ENCODE measurements at regions not wholly inside any gene's neighbourhood (a gene's known extent, or its start where the extent isn't known, plus 50 kb on each side); places are given as distances from the start of the nearest gene placed in this dataset.
"Not testable (repeated sequence)": the region's sequence is repeated elsewhere in the genome, so short reads cannot be mapped to it uniquely, and the experiment has no call there.

GRCh38 chr16:25568991-25569390 is 122.8 kb upstream of the HS3ST4 start:
- no peaks in the 10 kb centered on the region for H3K36me3 Mint-ChIP-seq (ENCODE audit: low read depth)
- no peak overlapping the region for H3K27ac Mint-ChIP-seq
- TF ChIP-seq, protein P1, sequence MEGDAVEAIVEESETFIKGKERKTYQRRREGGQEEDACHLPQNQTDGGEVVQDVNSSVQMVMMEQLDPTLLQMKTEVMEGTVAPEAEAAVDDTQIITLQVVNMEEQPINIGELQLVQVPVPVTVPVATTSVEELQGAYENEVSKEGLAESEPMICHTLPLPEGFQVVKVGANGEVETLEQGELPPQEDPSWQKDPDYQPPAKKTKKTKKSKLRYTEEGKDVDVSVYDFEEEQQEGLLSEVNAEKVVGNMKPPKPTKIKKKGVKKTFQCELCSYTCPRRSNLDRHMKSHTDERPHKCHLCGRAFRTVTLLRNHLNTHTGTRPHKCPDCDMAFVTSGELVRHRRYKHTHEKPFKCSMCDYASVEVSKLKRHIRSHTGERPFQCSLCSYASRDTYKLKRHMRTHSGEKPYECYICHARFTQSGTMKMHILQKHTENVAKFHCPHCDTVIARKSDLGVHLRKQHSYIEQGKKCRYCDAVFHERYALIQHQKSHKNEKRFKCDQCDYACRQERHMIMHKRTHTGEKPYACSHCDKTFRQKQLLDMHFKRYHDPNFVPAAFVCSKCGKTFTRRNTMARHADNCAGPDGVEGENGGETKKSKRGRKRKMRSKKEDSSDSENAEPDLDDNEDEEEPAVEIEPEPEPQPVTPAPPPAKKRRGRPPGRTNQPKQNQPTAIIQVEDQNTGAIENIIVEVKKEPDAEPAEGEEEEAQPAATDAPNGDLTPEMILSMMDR (IDR thresholded peaks at IDR 0.05): no peak
- no peaks in the 10 kb centered on the region for H3K27me3 Mint-ChIP-seq (ENCODE audit: insufficient read depth)
- no peaks in the 10 kb centered on the region for H3K4me1 Mint-ChIP-seq (ENCODE audit: low read depth)
- H3K9me3 Mint-ChIP-seq: peaks cover 34% of the 10 kb centered on the region; the same call in 1 of the 2 replicates
- DNase-seq: no peak
- H3K4me3 Mint-ChIP-seq: no peak overlapping the region

GRCh38 chr16:25566183-25566582 is 125.6 kb upstream of the HS3ST4 start:
- Mint-ChIP-seq H3K27ac (no peak overlapping the region), H3K4me3 (no peak overlapping the region), H3K9me3 (peaks cover 27% of the 10 kb centered on the region; the same call in 1 of the 2 replicates), H3K27me3 (ENCODE audit: insufficient read depth) (no peaks in the 10 kb centered on the region), H3K4me1 (ENCODE audit: low read depth) (no peaks in the 10 kb centered on the region), H3K36me3 (ENCODE audit: low read depth) (no peaks in the 10 kb centered on the region)
- TF ChIP-seq, protein P1 (IDR thresholded peaks at IDR 0.05): no peak
- DNase-seq: no peak

GRCh38 chr16:25563700-25564099 is 128.1 kb upstream of the HS3ST4 start:
- Mint-ChIP-seq H3K9me3 (peaks cover 24% of the 10 kb centered on the region), H3K27ac (no peak overlapping the region), H3K36me3 (ENCODE audit: low read depth) (no peaks in the 10 kb centered on the region), H3K4me1 (ENCODE audit: low read depth) (no peaks in the 10 kb centered on the region), H3K27me3 (ENCODE audit: insufficient read depth) (no peaks in the 10 kb centered on the region), H3K4me3 (no peak overlapping the region)
- DNase-seq: no peak
- TF ChIP-seq, protein P1 (IDR thresholded peaks at IDR 0.05): no peak

- H3K36me3 Mint-ChIP-seq (ENCODE audit: low read depth); H3K27me3 Mint-ChIP-seq (ENCODE audit: insufficient read depth); H3K27ac Mint-ChIP-seq; DNase-seq; H3K4me3 Mint-ChIP-seq; H3K4me1 Mint-ChIP-seq (ENCODE audit: low read depth): not testable (repeated sequence)
- H3K9me3 Mint-ChIP-seq: peaks cover 21% of the 10 kb centered on the region
Measured at GRCh38 chr16:25561723-25562122, 130.0 kb upstream of the HS3ST4 start.

DNA sequence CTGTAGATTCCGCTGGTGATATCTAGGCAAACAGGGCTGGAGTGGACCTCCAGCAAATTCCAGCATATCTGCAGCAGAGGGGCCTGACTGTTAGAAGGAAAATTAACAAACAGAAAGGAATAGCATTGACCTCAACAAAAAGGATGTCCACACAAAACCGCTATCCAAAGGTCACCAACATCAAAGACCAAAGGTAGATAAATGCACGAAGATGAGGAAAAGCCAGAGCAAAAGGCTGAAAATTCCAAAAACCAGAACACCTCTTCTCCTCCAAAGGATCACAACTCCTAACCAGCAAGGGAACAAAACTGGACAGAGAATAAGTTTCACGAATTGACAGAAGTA is 134.8 kb upstream of the HS3ST4 start:
- H3K27me3 Mint-ChIP-seq (ENCODE audit: insufficient read depth); H3K4me1 Mint-ChIP-seq (ENCODE audit: low read depth); H3K36me3 Mint-ChIP-seq (ENCODE audit: low read depth); H3K27ac Mint-ChIP-seq; DNase-seq; H3K4me3 Mint-ChIP-seq: not testable (repeated sequence)
- H3K9me3 Mint-ChIP-seq: peaks cover 16% of the 10 kb centered on the region

DNA sequence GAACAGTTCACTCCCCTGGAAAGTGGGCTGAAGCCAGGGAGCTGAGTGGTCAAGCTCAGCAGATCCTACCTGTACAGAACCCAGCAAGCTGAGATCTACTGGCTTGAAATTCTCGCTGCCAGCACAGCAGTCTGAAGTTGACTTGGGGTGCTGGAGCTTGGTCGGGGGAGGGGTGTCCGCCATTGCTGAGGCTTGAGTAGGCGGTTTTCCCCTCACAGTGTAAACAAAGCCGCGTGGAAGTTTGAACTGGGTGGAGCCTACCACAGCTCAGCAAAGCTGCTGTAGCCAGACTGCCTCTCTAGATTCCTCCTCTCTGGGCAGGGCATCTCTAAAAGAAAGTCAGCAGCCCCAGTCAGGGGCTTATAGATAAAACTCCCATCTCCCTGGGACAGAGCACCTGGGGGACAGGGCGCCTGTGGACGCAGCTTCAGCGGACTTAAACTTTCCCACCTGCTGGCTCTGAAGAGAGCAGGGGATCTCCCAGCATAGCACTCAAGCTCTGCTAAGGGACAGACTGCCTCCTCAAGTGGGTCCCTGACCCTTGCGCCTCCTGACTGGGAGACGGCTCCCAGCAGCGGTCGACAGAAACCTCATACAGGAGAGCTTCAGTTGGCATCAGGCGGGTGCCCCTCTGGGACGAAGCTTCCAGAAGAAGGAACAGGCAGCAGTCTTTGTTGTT is 135.3 kb upstream of the HS3ST4 start:
- H3K4me1 Mint-ChIP-seq (ENCODE audit: low read depth); DNase-seq; H3K27me3 Mint-ChIP-seq (ENCODE audit: insufficient read depth); H3K27ac Mint-ChIP-seq; H3K36me3 Mint-ChIP-seq (ENCODE audit: low read depth); H3K4me3 Mint-ChIP-seq: not testable (repeated sequence)
- H3K9me3 Mint-ChIP-seq: peaks cover 16% of the 10 kb centered on the region

DNA sequence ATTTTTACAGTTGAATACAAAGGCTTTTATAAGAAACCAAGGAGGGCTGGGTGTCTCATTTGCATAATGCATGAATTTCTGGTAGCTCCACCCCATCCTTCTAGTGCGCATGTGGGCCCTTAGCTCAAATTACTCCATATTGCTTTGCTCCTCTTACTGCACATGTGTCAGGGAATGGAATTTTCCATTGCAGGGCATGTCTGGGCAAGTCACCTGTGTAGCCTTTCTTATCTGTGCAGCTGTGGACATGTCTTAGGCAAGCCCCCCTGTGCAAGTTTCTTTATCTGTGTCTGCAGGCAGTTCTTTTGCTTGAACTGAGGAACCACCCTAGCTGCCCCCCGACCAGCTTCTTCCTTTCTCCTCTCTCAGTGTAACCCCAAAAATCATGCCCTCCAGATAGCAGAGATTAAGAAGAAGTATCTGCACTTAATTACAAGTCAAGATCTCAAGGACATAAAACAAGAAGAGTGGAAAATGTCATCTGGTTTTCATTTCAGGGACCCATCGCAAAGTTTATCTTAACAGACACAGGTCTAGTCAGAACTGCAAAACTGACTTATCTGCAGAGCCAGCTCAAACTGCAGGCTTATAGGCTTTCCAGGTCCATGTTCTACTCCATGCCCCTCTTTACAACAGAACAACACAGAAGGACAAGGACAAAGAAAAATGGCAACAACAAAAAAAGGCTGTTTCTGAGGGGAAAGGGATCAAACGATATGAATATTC is 137.9 kb upstream of the HS3ST4 start:
- Mint-ChIP-seq H3K4me1 (ENCODE audit: low read depth) (peaks cover 8% of the 10 kb centered on the region), H3K4me3 (no peak overlapping the region), H3K27me3 (ENCODE audit: insufficient read depth) (no peaks in the 10 kb centered on the region), H3K27ac (peak overlapping the region; percentile 62), H3K36me3 (ENCODE audit: low read depth) (no peaks in the 10 kb centered on the region), H3K9me3 (peaks cover 10% of the 10 kb centered on the region)
- TF ChIP-seq, protein P1 (IDR thresholded peaks at IDR 0.05): no peak
- DNase-seq: peak; percentile 43

Data from HFFc6 (cell line).